MM.1S (cell line): ENCODE measurements at regions not wholly inside any gene's neighbourhood (a gene's known extent, or its start where the extent isn't known, plus 50 kb on each side); places are given as distances from the start of the nearest gene placed in this dataset.

ENCODE experiments used
- DNase-seq: peaks from one replicate; pipeline ENCODE4 v3.0.0-alpha.2; 2015
- H2AFZ ChIP-seq: fragments of 300-600 bp; sonication (generic); 2 replicates; pipeline ENCODE4 v1.6.0; 2016; ENCODE audit warnings: antibody characterized with exemption, low read length
- H3F3A ChIP-seq: fragments of 300-600 bp; sonication (generic); 2 replicates; pipeline ENCODE4 v1.6.1; 2016; ENCODE audit warnings: mild to moderate bottlenecking, antibody characterized with exemption, low read length, moderate library complexity, mixed read lengths; ENCODE audit not compliant: insufficient read depth
- H3K27ac ChIP-seq: fragments of 300-600 bp; sonication (generic); 2 replicates; pipeline ENCODE4 v1.5.1; 2016; ENCODE audit warnings: mild to moderate bottlenecking, low read length
- H3K27me3 ChIP-seq: fragments of 300-600 bp; sonication (generic); replicated peaks from 2 replicates; pipeline ENCODE4 v1.6.0; 2016; ENCODE audit warnings: low read length; ENCODE audit not compliant: insufficient read depth
- H3K36me3 ChIP-seq: fragments of 300-600 bp; sonication (generic); replicated peaks from 2 replicates; pipeline ENCODE4 v1.6.1; 2016; ENCODE audit warnings: mild to moderate bottlenecking, low read length, mixed read lengths; ENCODE audit not compliant: insufficient read depth
- H3K4me1 ChIP-seq: fragments of 300-600 bp; sonication (generic); 2 replicates; pipeline ENCODE4 v1.6.1; 2016; ENCODE audit warnings: low read length, mixed read lengths
- H3K4me2 ChIP-seq: fragments of 300-600 bp; sonication (generic); 2 replicates; pipeline ENCODE4 v1.6.0; 2016; ENCODE audit warnings: low read depth, low read length
- H3K4me3 ChIP-seq: fragments of 300-600 bp; sonication (generic); 2 replicates; pipeline ENCODE4 v1.5.1; 2016; ENCODE audit warnings: low read length, mixed read lengths
- H3K79me2 ChIP-seq: fragments of 300-600 bp; sonication (generic); 2 replicates; pipeline ENCODE4 v1.6.1; 2016; ENCODE audit warnings: mixed run types, low read length, mixed read lengths
- H3K9ac ChIP-seq: fragments of 300-600 bp; sonication (generic); 2 replicates; pipeline ENCODE4 v1.6.1; 2016; ENCODE audit warnings: low read length, mixed read lengths
- H3K9me2 ChIP-seq: fragments of 300-600 bp; sonication (generic); replicated peaks from 2 replicates; pipeline ENCODE4 v1.6.1; 2016; ENCODE audit warnings: mild to moderate bottlenecking, low read length, mixed read lengths; ENCODE audit not compliant: insufficient read depth
- H3K9me3 ChIP-seq: fragments of 300-600 bp; sonication (generic); replicated peaks from 2 replicates; pipeline ENCODE4 v1.6.1; 2016; ENCODE audit warnings: mild to moderate bottlenecking, low read length, mixed read lengths; ENCODE audit not compliant: insufficient read depth
- H4K20me1 ChIP-seq: fragments of 300-600 bp; sonication (generic); 2 replicates; pipeline ENCODE4 v1.6.1; 2016; ENCODE audit warnings: mild to moderate bottlenecking, low read length, moderate library complexity, mixed read lengths; ENCODE audit not compliant: insufficient read depth
- EZH2 ChIP-seq: fragments of 300-600 bp; sonication (generic); optimal IDR thresholded peaks from 2 replicates; pipeline ENCODE3; 2017; ENCODE audit warnings: low read depth, mild to moderate bottlenecking, antibody characterized with exemption, low read length, mixed read lengths
- EZH2phosphoT487 ChIP-seq: fragments of 300-600 bp; sonication (generic); IDR thresholded peaks from 2 replicates; pipeline ENCODE4 v1.6.1; 2018; ENCODE audit warnings: antibody characterized with exemption, low read length
- TF ChIP-seq, protein P1 (sequence below): fragments of 300-600 bp; sonication (generic); IDR thresholded peaks from 2 replicates; pipeline ENCODE4 v1.5.1; 2016; ENCODE audit warnings: antibody characterized with exemption, low read length, mixed read lengths

DNA sequence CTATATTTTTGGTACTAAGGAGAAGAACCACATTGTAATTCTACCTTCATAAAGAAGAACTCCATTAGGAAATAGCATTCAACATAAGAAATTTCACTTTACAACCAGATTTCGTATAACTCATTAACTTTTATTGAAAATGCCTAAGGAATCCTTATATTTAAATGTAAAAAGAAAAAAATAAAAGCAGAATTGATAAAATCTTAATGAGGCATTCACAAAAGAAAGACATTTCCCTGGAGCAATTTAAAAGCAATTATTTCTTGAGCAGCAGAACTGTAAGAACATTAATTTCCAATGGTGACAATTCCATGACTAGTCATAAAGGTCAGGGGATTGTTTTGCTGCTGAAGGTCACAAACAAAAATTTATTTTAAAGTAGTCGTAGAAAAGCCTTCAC is 1192.8 kb upstream of the TMEM132C start:
- no peak overlapping the region for H3K4me3 ChIP-seq
- H3K27me3 ChIP-seq = no peaks in the 10 kb centered on the region
- H3K9me3 ChIP-seq = no peaks in the 10 kb centered on the region
- no peak overlapping the region for H3K27ac ChIP-seq
- H3K4me1 ChIP-seq = no peaks in the 10 kb centered on the region
- no peak overlapping the region for H3K4me2 ChIP-seq
- H2AFZ ChIP-seq = no peak overlapping the region
- no peak overlapping the region for H3K9ac ChIP-seq
- DNase-seq = no peak
- H3K9me2 ChIP-seq = no peaks in the 10 kb centered on the region
- no peak for TF ChIP-seq EZH2phosphoT487
- TF ChIP-seq EZH2 = no peak
- TF ChIP-seq, protein P1, sequence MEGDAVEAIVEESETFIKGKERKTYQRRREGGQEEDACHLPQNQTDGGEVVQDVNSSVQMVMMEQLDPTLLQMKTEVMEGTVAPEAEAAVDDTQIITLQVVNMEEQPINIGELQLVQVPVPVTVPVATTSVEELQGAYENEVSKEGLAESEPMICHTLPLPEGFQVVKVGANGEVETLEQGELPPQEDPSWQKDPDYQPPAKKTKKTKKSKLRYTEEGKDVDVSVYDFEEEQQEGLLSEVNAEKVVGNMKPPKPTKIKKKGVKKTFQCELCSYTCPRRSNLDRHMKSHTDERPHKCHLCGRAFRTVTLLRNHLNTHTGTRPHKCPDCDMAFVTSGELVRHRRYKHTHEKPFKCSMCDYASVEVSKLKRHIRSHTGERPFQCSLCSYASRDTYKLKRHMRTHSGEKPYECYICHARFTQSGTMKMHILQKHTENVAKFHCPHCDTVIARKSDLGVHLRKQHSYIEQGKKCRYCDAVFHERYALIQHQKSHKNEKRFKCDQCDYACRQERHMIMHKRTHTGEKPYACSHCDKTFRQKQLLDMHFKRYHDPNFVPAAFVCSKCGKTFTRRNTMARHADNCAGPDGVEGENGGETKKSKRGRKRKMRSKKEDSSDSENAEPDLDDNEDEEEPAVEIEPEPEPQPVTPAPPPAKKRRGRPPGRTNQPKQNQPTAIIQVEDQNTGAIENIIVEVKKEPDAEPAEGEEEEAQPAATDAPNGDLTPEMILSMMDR = no peak
- no peaks in the 10 kb centered on the region for H4K20me1 ChIP-seq
- H3K36me3 ChIP-seq = no peaks in the 10 kb centered on the region
- no peaks in the 10 kb centered on the region for H3K79me2 ChIP-seq
- no peaks in the 10 kb centered on the region for H3F3A ChIP-seq

DNA sequence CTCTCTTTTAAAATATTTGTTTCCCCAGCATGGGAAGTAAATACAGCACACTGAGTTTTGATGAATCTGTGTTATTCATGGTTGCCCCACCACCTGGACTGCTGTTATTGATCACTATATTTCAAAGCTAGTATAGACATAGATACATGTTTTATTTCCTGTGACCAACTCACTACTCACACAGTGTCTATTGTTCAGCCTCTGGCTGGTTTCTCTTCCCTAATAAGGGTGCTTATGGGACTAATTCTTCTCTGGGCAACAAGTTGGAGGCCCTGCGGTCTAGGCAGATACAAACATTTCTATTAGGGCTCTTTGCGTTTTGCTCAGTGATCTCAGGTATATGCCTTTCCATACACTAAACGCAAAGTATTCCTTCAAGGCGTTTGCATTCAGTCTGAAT is 1191.0 kb upstream of the TMEM132C start:
- TF ChIP-seq, protein P1 = no peak
- TF ChIP-seq EZH2phosphoT487 = no peak
- no peak for TF ChIP-seq EZH2
- no peaks in the 10 kb centered on the region for H3K36me3 ChIP-seq
- H3F3A ChIP-seq = no peaks in the 10 kb centered on the region
- H2AFZ ChIP-seq = no peak overlapping the region
- no peaks in the 10 kb centered on the region for H3K9me2 ChIP-seq
- no peak for DNase-seq
- H4K20me1 ChIP-seq = no peaks in the 10 kb centered on the region
- H3K9ac ChIP-seq = no peak overlapping the region
- H3K27me3 ChIP-seq = no peaks in the 10 kb centered on the region
- H3K79me2 ChIP-seq = no peaks in the 10 kb centered on the region
- no peak overlapping the region for H3K4me2 ChIP-seq
- no peaks in the 10 kb centered on the region for H3K4me1 ChIP-seq
- no peaks in the 10 kb centered on the region for H3K9me3 ChIP-seq
- H3K4me3 ChIP-seq = no peak overlapping the region
- no peak overlapping the region for H3K27ac ChIP-seq

DNA sequence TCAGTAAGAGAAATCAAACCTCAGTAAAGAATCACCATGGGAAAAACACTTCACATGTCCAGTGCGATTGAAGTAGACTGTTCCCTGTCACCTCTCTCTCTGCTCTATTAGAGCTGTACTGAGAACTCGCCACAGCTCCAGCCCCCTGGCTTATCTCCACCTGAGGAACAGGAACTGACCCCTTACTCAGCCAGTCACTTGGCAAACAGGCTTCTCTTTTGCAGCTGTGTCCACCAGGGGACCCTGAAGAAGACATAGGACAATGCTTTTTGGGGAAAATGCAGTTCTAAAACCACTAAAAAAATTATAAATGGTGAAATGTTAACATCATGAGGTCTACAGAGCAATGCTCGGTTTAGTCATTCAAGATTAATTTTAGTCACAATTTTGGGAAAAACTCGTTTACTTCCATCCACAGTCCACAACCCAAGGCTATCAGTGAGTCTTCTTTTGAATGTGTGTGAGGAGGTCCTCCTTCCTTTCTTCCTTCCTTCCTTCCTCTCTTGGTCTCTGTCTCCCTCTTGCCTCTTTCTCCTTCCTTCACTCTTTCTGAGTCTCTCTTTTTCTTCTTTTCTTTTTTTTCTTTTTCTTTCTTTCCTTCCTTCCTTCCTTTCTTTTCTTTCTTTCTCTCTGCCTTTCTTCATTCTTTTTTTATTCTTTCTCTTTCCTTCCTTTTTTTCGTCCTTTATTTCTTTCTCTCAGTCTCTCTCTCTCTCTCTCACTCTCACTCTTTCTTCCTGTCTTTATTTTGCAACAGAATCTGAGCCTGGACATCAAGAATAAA is 1189.5 kb upstream of the TMEM132C start:
- H3K4me2 ChIP-seq = no peak overlapping the region
- H3K9ac ChIP-seq = no peak overlapping the region
- DNase-seq = no peak
- TF ChIP-seq EZH2phosphoT487 = no peak
- TF ChIP-seq, protein P1 = no peak
- no peak for TF ChIP-seq EZH2
- no peaks in the 10 kb centered on the region for H3K79me2 ChIP-seq
- H4K20me1 ChIP-seq = no peaks in the 10 kb centered on the region
- no peaks in the 10 kb centered on the region for H3K9me2 ChIP-seq
- no peaks in the 10 kb centered on the region for H3K36me3 ChIP-seq
- no peaks in the 10 kb centered on the region for H3K9me3 ChIP-seq
- H3K27me3 ChIP-seq = no peaks in the 10 kb centered on the region
- H3K4me1 ChIP-seq = no peaks in the 10 kb centered on the region
- no peak overlapping the region for H2AFZ ChIP-seq
- no peak overlapping the region for H3K27ac ChIP-seq
- no peak overlapping the region for H3K4me3 ChIP-seq
- H3F3A ChIP-seq = no peaks in the 10 kb centered on the region
